ENCODE measurements at regions not wholly inside any gene's neighbourhood (a gene's known extent, or its start where the extent isn't known, plus 50 kb on each side); places are given as distances from the start of the nearest gene placed in this dataset.

GRCh38 chr1:4527819-4528218 is 126.6 kb upstream of the AJAP1 start:
- TF ChIP-seq BHLHE40 (IDR thresholded peaks at IDR 0.05; ENCODE audit: low read depth, low read length) (no peak), RAD21 (IDR thresholded peaks at IDR 0.05; ENCODE audit: low read length) (no peak)
- no peak overlapping the region for H3K4ac ChIP-seq (ENCODE audit: low read depth, low read length)
- no peak overlapping the region for H2BK20ac ChIP-seq (ENCODE audit: low read depth, low read length)
- no peak overlapping the region for H3K23ac ChIP-seq (ENCODE audit: low read depth, low read length)
- no peak overlapping the region for H2BK5ac ChIP-seq (ENCODE audit: low read depth, low read length, poor library complexity, severe bottlenecking)
- DNase-seq (no peak), ATAC-seq (ENCODE audit: low read depth) (no peak)
- H4K20me1 ChIP-seq (ENCODE audit: insufficient read depth, low read length): no peaks in the 10 kb centered on the region
- no peak overlapping the region for H3K9ac ChIP-seq (ENCODE audit: low read depth, low read length)
- H3K4me3 ChIP-seq (ENCODE audit: insufficient read depth, low read depth, low read length): no peak overlapping the region
- no peaks in the 10 kb centered on the region for H3K4me1 ChIP-seq (ENCODE audit: control insufficient read depth, insufficient read depth, low read length)
- H3K56ac ChIP-seq (ENCODE audit: extremely low read depth, insufficient read depth, low read length): no peak overlapping the region
- WGBS, 2 experiments (ENCODE audit: extremely low coverage in 2 of 2, insufficient read length in 1 of 2): no CpG with 5 or more reads among the region's 18 CpGs
- dilution Hi-C loops (cut with HindIII; ENCODE audit: low sequenced_read_pairs, unreplicated experiment): no loop called here
- no peak overlapping the region for H4K91ac ChIP-seq (ENCODE audit: insufficient read depth, low read depth, low read length)
- peaks cover 45% of the 10 kb centered on the region for H3K9me3 ChIP-seq (ENCODE audit: control insufficient read depth, insufficient read depth, low read length)
- no peak overlapping the region for H2AK9ac ChIP-seq (replicated peaks; ENCODE audit: low read depth, low read length, poor library complexity)
- H2BK120ac ChIP-seq (ENCODE audit: low read depth, low read length): no peak overlapping the region
- no peak overlapping the region for H3K4me2 ChIP-seq (ENCODE audit: low read depth, low read length)
- no TSS peak for BruUV-seq (replicated peaks)
- in situ Hi-C loops (cut with MboI; ENCODE audit: low sequenced_read_pairs): no loop called here
- H3K14ac ChIP-seq (replicated peaks; ENCODE audit: low read depth, low read length): no peak overlapping the region
- no peak overlapping the region for H4K8ac ChIP-seq (ENCODE audit: low read depth in 2 of 2, low read length in 2 of 2)
- no peak overlapping the region for H3K18ac ChIP-seq (ENCODE audit: low read depth, low read length)
- H2AK5ac ChIP-seq (ENCODE audit: low read depth, low read length): no peak overlapping the region
- no peak overlapping the region for H2AFZ ChIP-seq (replicated peaks; ENCODE audit: low read length, poor library complexity)
- ChIA-PET POLR2A (ENCODE audit: unreplicated experiment) (no interaction called here), CTCF (no interaction called here)
- no peaks in the 10 kb centered on the region for H3K79me1 ChIP-seq (ENCODE audit: low read depth in 1 of 2, low read length in 2 of 2)
- H4K5ac ChIP-seq (ENCODE audit: low read depth, low read length): no peak overlapping the region
- no peaks in the 10 kb centered on the region for H3K9me1 ChIP-seq (ENCODE audit: insufficient read depth, low read length)
- H3K27ac ChIP-seq (ENCODE audit: insufficient read depth, low read length): no peak overlapping the region
- H3K27me3 ChIP-seq (ENCODE audit: control insufficient read depth, insufficient read depth, low read length): no peaks in the 10 kb centered on the region
- intact Hi-C loops (cut with micrococcal nuclease): no loop called here
- no peak overlapping the region for H2BK15ac ChIP-seq (ENCODE audit: low read depth, low read length)
- no peaks in the 10 kb centered on the region for H3K36me3 ChIP-seq (ENCODE audit: control insufficient read depth, insufficient read depth, low read length)
